ENCODE measurements at regions not wholly inside any gene's neighbourhood (a gene's known extent, or its start where the extent isn't known, plus 50 kb on each side); places are given as distances from the start of the nearest gene placed in this dataset.
A peak's percentile ranks its signal among the peaks of the same experiment; 100 is the strongest.

GRCh38 chr17:64783556-64784352, 121.6 kb upstream of the SMURF2 start:
- Histone ChIP-seq H3K36me3 (peaks cover 2 to 69% (median 6%) of the 10 kb centered on the region in 3 donors), H3K27me3 (peaks cover 0 to 85% of the 10 kb centered on the region in 2 donors), H3K27ac (no peak overlapping the region), H3K9me3 (no peaks in the 10 kb centered on the region), H3K4me3 (no peak overlapping the region), H3K4me1 (peaks cover 0 to 35% (median 27%) of the 10 kb centered on the region in 4 donors)
- TF ChIP-seq, protein P1, sequence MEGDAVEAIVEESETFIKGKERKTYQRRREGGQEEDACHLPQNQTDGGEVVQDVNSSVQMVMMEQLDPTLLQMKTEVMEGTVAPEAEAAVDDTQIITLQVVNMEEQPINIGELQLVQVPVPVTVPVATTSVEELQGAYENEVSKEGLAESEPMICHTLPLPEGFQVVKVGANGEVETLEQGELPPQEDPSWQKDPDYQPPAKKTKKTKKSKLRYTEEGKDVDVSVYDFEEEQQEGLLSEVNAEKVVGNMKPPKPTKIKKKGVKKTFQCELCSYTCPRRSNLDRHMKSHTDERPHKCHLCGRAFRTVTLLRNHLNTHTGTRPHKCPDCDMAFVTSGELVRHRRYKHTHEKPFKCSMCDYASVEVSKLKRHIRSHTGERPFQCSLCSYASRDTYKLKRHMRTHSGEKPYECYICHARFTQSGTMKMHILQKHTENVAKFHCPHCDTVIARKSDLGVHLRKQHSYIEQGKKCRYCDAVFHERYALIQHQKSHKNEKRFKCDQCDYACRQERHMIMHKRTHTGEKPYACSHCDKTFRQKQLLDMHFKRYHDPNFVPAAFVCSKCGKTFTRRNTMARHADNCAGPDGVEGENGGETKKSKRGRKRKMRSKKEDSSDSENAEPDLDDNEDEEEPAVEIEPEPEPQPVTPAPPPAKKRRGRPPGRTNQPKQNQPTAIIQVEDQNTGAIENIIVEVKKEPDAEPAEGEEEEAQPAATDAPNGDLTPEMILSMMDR (IDR thresholded peaks at IDR 0.05): no peak
- 94 to 95% methylated on average over 7 to 14 of the region's 14 CpGs for WGBS, 2 donors
- no peak for DNase-seq (ENCODE audit: low spot score in 2 of 2)

- no peak overlapping the region for H3K4me3 ChIP-seq
- H3K4me1 ChIP-seq: peaks cover 0 to 43% (median 31%) of the 10 kb centered on the region in 4 donors
- H3K36me3 ChIP-seq: peaks cover 2 to 62% (median 6%) of the 10 kb centered on the region in 3 donors
- TF ChIP-seq EP300 (IDR thresholded peaks at IDR 0.05) (no peak), POLR2A (IDR thresholded peaks at IDR 0.05) (no peak)
- TF ChIP-seq, protein P1 (IDR thresholded peaks at IDR 0.05): no peak
- DNase-seq (ENCODE audit: low spot score in 2 of 2): no peak
- no peaks in the 10 kb centered on the region for H3K9me3 ChIP-seq
- WGBS, 2 donors: 83 to 87% methylated on average over 6 of the region's 6 CpGs
- H3K27me3 ChIP-seq: peaks cover 0 to 88% of the 10 kb centered on the region in 2 donors
- no peak overlapping the region for H3K27ac ChIP-seq
Observed at GRCh38 chr17:64783031-64783461, 120.9 kb upstream of the SMURF2 start.

DNA sequence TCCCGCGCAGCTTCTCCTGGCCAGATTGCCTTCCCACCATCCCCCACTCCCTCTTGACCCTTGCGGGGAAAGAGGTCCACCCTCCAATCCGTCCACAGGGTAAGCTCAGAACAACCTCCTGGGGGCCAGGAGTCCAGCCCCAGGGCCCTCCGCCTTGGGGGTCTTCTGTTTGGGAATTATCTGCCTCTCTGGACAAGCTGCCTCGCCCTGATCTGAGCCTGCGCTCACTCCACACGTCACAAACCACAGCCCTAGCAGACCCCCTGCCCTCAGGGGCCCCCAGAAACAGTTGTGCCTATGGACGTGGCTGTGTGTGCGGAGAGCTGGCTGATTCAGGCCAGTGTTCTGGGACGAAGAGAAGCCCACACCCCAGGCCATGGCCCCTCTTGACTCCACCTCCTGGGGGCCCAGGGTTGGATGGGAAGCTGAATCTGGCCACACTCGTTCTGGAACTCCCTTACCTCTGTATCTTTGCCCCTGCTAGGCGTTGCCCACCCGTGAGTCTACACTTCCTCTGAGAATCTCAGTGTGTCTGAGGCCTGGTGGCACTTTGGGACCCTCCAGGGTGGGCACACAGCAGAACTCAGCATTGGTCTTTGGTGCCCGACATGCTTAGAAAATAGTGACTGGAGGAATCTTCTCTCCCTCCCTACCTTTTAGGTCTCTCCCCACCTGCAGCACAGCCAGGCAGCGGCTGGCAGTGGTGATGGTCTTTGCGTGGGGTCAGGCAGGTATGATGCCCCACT, 119.9 kb upstream of the SMURF2 start:
- Histone ChIP-seq H3K27ac (peak overlapping the region in 2 of 4 donors; percentile 17 to 58), H3K36me3 (peaks cover 2 to 51% (median 6%) of the 10 kb centered on the region in 3 donors), H3K4me1 (peaks cover 0 to 53% (median 41%) of the 10 kb centered on the region in 4 donors), H3K4me3 (peak overlapping the region in 2 of 4 donors; percentile 46 to 54), H3K27me3 (peaks cover 0 to 85% of the 10 kb centered on the region in 2 donors), H3K9me3 (no peaks in the 10 kb centered on the region)
- 73 to 78% methylated on average over 15 to 17 of the region's 17 CpGs for WGBS, 2 donors
- no peak for DNase-seq (ENCODE audit: low spot score in 2 of 2)
- TF ChIP-seq EP300 (IDR thresholded peaks at IDR 0.05) (no peak), POLR2A (IDR thresholded peaks at IDR 0.05) (no peak)
- TF ChIP-seq, protein P1 (IDR thresholded peaks at IDR 0.05): no peak

GRCh38 chr17:64781014-64781756, 119.1 kb upstream of the SMURF2 start:
- Histone ChIP-seq H3K27me3 (peaks cover 0 to 79% of the 10 kb centered on the region in 2 donors), H3K4me1 (peaks cover 0 to 61% (median 41%) of the 10 kb centered on the region in 4 donors), H3K27ac (peak overlapping the region in 2 of 4 donors; percentile 17 to 58), H3K36me3 (peaks cover 2 to 43% (median 6%) of the 10 kb centered on the region in 3 donors), H3K4me3 (peak overlapping the region; percentile 18 to 54 (median 38)), H3K9me3 (no peaks in the 10 kb centered on the region)
- 11 to 15% methylated on average over 7 to 48 of the region's 69 CpGs for WGBS, 2 donors
- TF ChIP-seq, protein P1 (IDR thresholded peaks at IDR 0.05): no peak
- TF ChIP-seq EP300 (IDR thresholded peaks at IDR 0.05) (no peak), POLR2A (IDR thresholded peaks at IDR 0.05) (no peak)
- DNase-seq (ENCODE audit: low spot score in 2 of 2): no peak
